ENCODE measurements at regions not wholly inside any gene's neighbourhood (a gene's known extent, or its start where the extent isn't known, plus 50 kb on each side); places are given as distances from the start of the nearest gene placed in this dataset.

- Mint-ChIP-seq H3K4me1 (peaks cover 11% of the 10 kb centered on the region), H3K36me3 (ENCODE audit: low read depth) (no peaks in the 10 kb centered on the region), H3K9me3 (peaks cover 5% of the 10 kb centered on the region), H3K27me3 (ENCODE audit: low read depth, poor library complexity) (no peaks in the 10 kb centered on the region), H3K27ac (no peak overlapping the region), H3K4me3 (no peak overlapping the region)
- no peak for DNase-seq
- no peak for TF ChIP-seq CTCF (IDR thresholded peaks at IDR 0.05)
Observed at GRCh38 chr13:44229371-44230030, 144.1 kb upstream of the SERP2 start.

DNA sequence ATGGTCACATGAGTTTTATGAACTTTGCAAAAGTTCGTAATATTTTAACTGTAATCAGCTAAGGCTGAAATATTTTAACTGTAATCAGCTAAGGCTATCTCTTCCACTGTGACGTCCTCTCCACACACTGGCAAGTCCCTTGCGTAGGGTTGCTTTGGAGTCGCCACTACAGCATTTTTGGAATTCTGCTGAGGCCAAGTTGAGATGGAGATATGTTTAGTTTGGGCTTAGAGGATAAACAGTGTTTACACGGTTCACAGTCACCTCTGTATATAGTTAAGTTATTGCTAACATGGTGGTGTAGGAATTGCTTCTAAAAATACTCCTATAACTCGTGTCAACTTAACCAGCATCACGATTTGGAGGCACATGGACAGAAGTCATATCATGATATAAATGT, 143.6 kb upstream of the SERP2 start:
- H3K27me3 Mint-ChIP-seq (ENCODE audit: low read depth, poor library complexity): no peaks in the 10 kb centered on the region
- H3K4me1 Mint-ChIP-seq: peaks cover 16% of the 10 kb centered on the region
- H3K9me3 Mint-ChIP-seq: peaks cover 5% of the 10 kb centered on the region
- TF ChIP-seq CTCF (IDR thresholded peaks at IDR 0.05): no peak
- H3K36me3 Mint-ChIP-seq (ENCODE audit: low read depth): no peaks in the 10 kb centered on the region
- no peak for DNase-seq
- no peak overlapping the region for H3K27ac Mint-ChIP-seq
- H3K4me3 Mint-ChIP-seq: no peak overlapping the region

GRCh38 chr13:44230736-44231135, 142.9 kb upstream of the SERP2 start:
- Mint-ChIP-seq H3K36me3 (ENCODE audit: low read depth) (no peaks in the 10 kb centered on the region), H3K4me3 (no peak overlapping the region), H3K9me3 (peaks cover 5% of the 10 kb centered on the region), H3K27ac (no peak overlapping the region), H3K4me1 (peaks cover 20% of the 10 kb centered on the region), H3K27me3 (ENCODE audit: low read depth, poor library complexity) (no peaks in the 10 kb centered on the region)
- no peak for TF ChIP-seq CTCF (IDR thresholded peaks at IDR 0.05)
- no peak for DNase-seq

GRCh38 chr13:44231786-44232516, 141.7 kb upstream of the SERP2 start:
- H3K36me3 Mint-ChIP-seq (ENCODE audit: low read depth): no peaks in the 10 kb centered on the region
- H3K9me3 Mint-ChIP-seq: peaks cover 5% of the 10 kb centered on the region
- peaks cover 32% of the 10 kb centered on the region for H3K4me1 Mint-ChIP-seq
- peak overlapping the region; percentile 94 for H3K27ac Mint-ChIP-seq
- no peak for DNase-seq
- H3K4me3 Mint-ChIP-seq: no peak overlapping the region
- no peak for TF ChIP-seq CTCF (IDR thresholded peaks at IDR 0.05)
- H3K27me3 Mint-ChIP-seq (ENCODE audit: low read depth, poor library complexity): no peaks in the 10 kb centered on the region

DNA sequence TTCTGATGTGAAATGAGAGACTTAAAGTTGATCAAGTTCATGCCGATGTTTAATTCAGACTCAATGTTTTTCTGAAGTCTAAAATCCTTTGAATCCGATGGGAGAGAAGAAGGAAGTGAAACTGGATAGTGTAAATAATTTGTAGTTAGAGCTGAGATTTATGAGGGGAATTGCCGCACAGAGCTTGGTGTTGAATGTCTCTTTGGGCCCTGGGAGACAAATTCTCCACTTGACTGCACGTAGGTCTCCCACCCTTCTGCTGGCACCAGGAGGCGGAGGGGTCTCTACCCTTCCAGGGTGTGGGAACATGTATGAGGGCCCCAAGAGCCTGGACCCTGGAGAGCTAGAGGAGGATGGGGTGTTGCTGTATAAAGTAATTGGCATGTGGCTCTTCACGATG, 140.8 kb upstream of the SERP2 start:
- Mint-ChIP-seq H3K4me3 (peak overlapping the region; percentile 48), H3K27ac (peak overlapping the region; percentile 91), H3K9me3 (peaks cover 5% of the 10 kb centered on the region), H3K27me3 (ENCODE audit: low read depth, poor library complexity) (no peaks in the 10 kb centered on the region), H3K36me3 (ENCODE audit: low read depth) (no peaks in the 10 kb centered on the region), H3K4me1 (peaks cover 41% of the 10 kb centered on the region)
- no peak for TF ChIP-seq CTCF (IDR thresholded peaks at IDR 0.05)
- DNase-seq: peak; percentile 9

GRCh38 chr13:44234566-44234965, 139.1 kb upstream of the SERP2 start:
- Mint-ChIP-seq H3K9me3 (peaks cover 5% of the 10 kb centered on the region), H3K4me1 (peaks cover 58% of the 10 kb centered on the region), H3K36me3 (ENCODE audit: low read depth) (no peaks in the 10 kb centered on the region), H3K27ac (peak overlapping the region; percentile 31), H3K27me3 (ENCODE audit: low read depth, poor library complexity) (no peaks in the 10 kb centered on the region), H3K4me3 (no peak overlapping the region)
- DNase-seq: no peak
- TF ChIP-seq CTCF (IDR thresholded peaks at IDR 0.05): no peak
